ENCODE measurements at regions not wholly inside any gene's neighbourhood (a gene's known extent, or its start where the extent isn't known, plus 50 kb on each side); places are given as distances from the start of the nearest gene placed in this dataset.

- no peak for TF ChIP-seq AHDC1 (CRISPR knock-in tag; IDR thresholded peaks at IDR 0.05; ENCODE audit: borderline replicate concordance)
- no peak for TF ChIP-seq ZFP37 (CRISPR knock-in tag; IDR thresholded peaks at IDR 0.05; ENCODE audit: borderline replicate concordance)
- no peak for TF ChIP-seq E2F1 (CRISPR knock-in tag; IDR thresholded peaks at IDR 0.05)
- TF ChIP-seq AKAP8 (CRISPR knock-in tag; IDR thresholded peaks at IDR 0.05): no peak
- no peak for TF ChIP-seq PLSCR1 (CRISPR knock-in tag; IDR thresholded peaks at IDR 0.05; ENCODE audit: borderline replicate concordance)
- no peak for TF ChIP-seq ZNF788 (CRISPR knock-in tag; IDR thresholded peaks at IDR 0.05; ENCODE audit: borderline replicate concordance)
These were observed 402.6 kb upstream of the MEIS1 start (continued) for GRCh38 chr2:66032226-66032775.
